NT2/D1 (cell line): ENCODE measurements at regions not wholly inside any gene's neighbourhood (a gene's known extent, or its start where the extent isn't known, plus 50 kb on each side); places are given as distances from the start of the nearest gene placed in this dataset.

Experiments
- SUZ12 ChIP-seq: IDR thresholded peaks from 2 replicates; pipeline ENCODE4 v1.6.1; 2011; ENCODE audit not compliant: insufficient read length, insufficient read depth; ENCODE audit errors: extremely low read depth
- YY1 ChIP-seq: IDR thresholded peaks from 2 replicates; pipeline ENCODE4 v1.6.1; 2011; ENCODE audit not compliant: insufficient read length, insufficient read depth
- ZNF274 ChIP-seq: IDR thresholded peaks from 2 replicates; pipeline ENCODE4 v1.6.1; 2011; ENCODE audit warnings: mild to moderate bottlenecking, low read depth, low read length

GRCh38 chr15:35746121-35746520 lies 200.2 kb upstream of the DPH6 start:
- TF ChIP-seq ZNF274 (no peak), SUZ12 (no peak), YY1 (no peak)
